ENCODE measurements at regions not wholly inside any gene's neighbourhood (a gene's known extent, or its start where the extent isn't known, plus 50 kb on each side); places are given as distances from the start of the nearest gene placed in this dataset.

- no peaks in the 10 kb centered on the region for H3K36me3 ChIP-seq
- TF ChIP-seq POLR2A (IDR thresholded peaks at IDR 0.05) (no peak), EP300 (IDR thresholded peaks at IDR 0.05) (no peak), CTCF (IDR thresholded peaks at IDR 0.05) (no peak)
- peaks cover 23% of the 10 kb centered on the region for H3K4me1 ChIP-seq (ENCODE audit: insufficient read depth)
- intact Hi-C loops (cut with DNase I), result no loop called here
- no peak for DNase-seq
- H3K9me3 ChIP-seq, result no peaks in the 10 kb centered on the region
- peak overlapping the region in 1 of 2 donors; percentile 37 for H3K27ac ChIP-seq
- H3K27me3 ChIP-seq, result no peaks in the 10 kb centered on the region
- H3K4me3 ChIP-seq, result no peak overlapping the region
- 6 to 13% (median 10%) methylated on average over 3 of the region's 3 CpGs for WGBS, 3 donors
These were observed 214.3 kb upstream of the ADAMTS9 start for GRCh38 chr3:64901986-64902516.

GRCh38 chr3:64901522-64901885 lies 213.7 kb upstream of the ADAMTS9 start:
- intact Hi-C loops (cut with DNase I), result no loop called here
- H3K4me1 ChIP-seq (ENCODE audit: insufficient read depth), result peaks cover 24% of the 10 kb centered on the region
- peak; percentile 30 to 69 (median 45) for DNase-seq
- no peaks in the 10 kb centered on the region for H3K36me3 ChIP-seq
- H3K27me3 ChIP-seq, result no peaks in the 10 kb centered on the region
- H3K9me3 ChIP-seq, result no peaks in the 10 kb centered on the region
- WGBS, 3 donors, result 0 to 6% (median 5%) methylated on average over 1 of the region's 1 CpG
- no peak overlapping the region for H3K4me3 ChIP-seq
- TF ChIP-seq POLR2A (IDR thresholded peaks at IDR 0.05) (no peak), CTCF (IDR thresholded peaks at IDR 0.05) (no peak), EP300 (IDR thresholded peaks at IDR 0.05) (no peak)
- peak overlapping the region in 1 of 2 donors; percentile 37 for H3K27ac ChIP-seq

DNA sequence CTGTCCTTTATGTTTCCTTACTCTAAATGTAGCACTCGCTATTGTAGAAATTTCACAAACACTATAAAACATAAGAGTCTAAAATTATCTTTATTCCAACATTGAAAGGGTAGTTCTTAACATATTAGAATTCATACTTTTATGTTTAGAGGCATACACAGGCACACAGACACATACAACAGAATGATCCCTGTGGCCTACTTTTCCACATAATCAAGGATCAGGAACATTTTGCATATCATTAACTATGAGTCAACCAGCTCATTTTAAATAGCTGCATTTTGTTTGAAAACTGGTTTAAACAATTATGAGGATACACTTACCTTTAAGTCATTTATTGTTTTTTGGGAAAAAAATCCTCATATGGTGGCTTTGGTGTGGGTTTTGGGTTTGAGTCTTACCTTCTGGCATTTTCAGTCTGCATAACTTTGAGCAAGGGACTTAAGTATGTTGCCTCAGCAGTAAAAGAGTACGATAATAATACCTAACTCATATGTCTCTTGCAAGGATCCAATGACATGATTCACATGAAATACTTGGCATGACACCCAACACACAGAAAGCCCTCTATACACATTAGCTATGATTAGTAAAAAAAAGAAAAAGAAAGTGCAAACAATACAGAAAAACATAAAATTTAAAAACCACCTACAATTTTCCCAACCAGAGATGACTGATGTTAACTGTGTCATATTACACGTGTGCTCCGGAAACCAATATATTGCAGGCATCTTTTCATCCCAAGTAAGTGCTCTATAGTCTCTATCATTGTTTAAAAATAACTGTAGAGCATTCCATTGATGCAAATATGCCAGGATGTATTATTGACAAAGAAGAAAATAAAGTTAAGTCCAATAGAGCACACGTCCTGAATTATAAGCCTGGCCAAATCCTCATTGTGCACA lies 213.1 kb upstream of the ADAMTS9 start:
- H3K36me3 ChIP-seq, result no peaks in the 10 kb centered on the region
- H3K4me1 ChIP-seq (ENCODE audit: insufficient read depth), result peaks cover 24% of the 10 kb centered on the region
- intact Hi-C loops (cut with DNase I), result no loop called here
- peak overlapping the region in 1 of 2 donors; percentile 37 for H3K27ac ChIP-seq
- 34 to 43% (median 39%) methylated on average over 5 of the region's 5 CpGs for WGBS, 3 donors
- no peaks in the 10 kb centered on the region for H3K27me3 ChIP-seq
- no peak for DNase-seq
- TF ChIP-seq EP300 (IDR thresholded peaks at IDR 0.05) (no peak), POLR2A (IDR thresholded peaks at IDR 0.05) (no peak), CTCF (IDR thresholded peaks at IDR 0.05) (no peak)
- no peaks in the 10 kb centered on the region for H3K9me3 ChIP-seq
- no peak overlapping the region for H3K4me3 ChIP-seq

GRCh38 chr3:64900156-64900555 lies 212.4 kb upstream of the ADAMTS9 start:
- intact Hi-C loops (cut with DNase I), result no loop called here
- Histone ChIP-seq H3K4me3 (no peak overlapping the region), H3K4me1 (ENCODE audit: insufficient read depth) (peaks cover 29% of the 10 kb centered on the region), H3K27ac (peak overlapping the region in 1 of 2 donors; percentile 12), H3K36me3 (no peaks in the 10 kb centered on the region), H3K9me3 (no peaks in the 10 kb centered on the region), H3K27me3 (no peaks in the 10 kb centered on the region)
- TF ChIP-seq CTCF (IDR thresholded peaks at IDR 0.05), result no peak
- no peak for TF ChIP-seq POLR2A (IDR thresholded peaks at IDR 0.05)
- no peak for TF ChIP-seq EP300 (IDR thresholded peaks at IDR 0.05)
- DNase-seq, result no peak
- 14 to 25% (median 22%) methylated on average over 3 of the region's 3 CpGs for WGBS, 3 donors

Data from ovary (tissue), 7 donors.